ENCODE measurements at regions not wholly inside any gene's neighbourhood (a gene's known extent, or its start where the extent isn't known, plus 50 kb on each side); places are given as distances from the start of the nearest gene placed in this dataset.

GRCh38 chr3:167938516-167938915 lies 157.2 kb downstream of the GOLIM4 start:
- no peak for DNase-seq
- Histone ChIP-seq H3K36me3 (no peaks in the 10 kb centered on the region), H3K9me3 (no peaks in the 10 kb centered on the region), H3K27ac (no peak overlapping the region), H3K27me3 (no peaks in the 10 kb centered on the region), H3K4me1 (peaks cover 0 to 3% (median 0%) of the 10 kb centered on the region in 4 donors), H3K4me3 (no peak overlapping the region)
- no peak for TF ChIP-seq CTCF (IDR thresholded peaks at IDR 0.05)
- intact Hi-C loops (cut with DNase I; ENCODE audit: low total_unique reads): no loop called here

- TF ChIP-seq CTCF (IDR thresholded peaks at IDR 0.05): no peak
- no peak for DNase-seq
- intact Hi-C loops (cut with DNase I; ENCODE audit: low total_unique reads): no loop called here
- no peak overlapping the region for H3K27ac ChIP-seq
- H3K4me1 ChIP-seq: peaks cover 0 to 3% (median 0%) of the 10 kb centered on the region in 4 donors
- H3K27me3 ChIP-seq: no peaks in the 10 kb centered on the region
- H3K9me3 ChIP-seq: no peaks in the 10 kb centered on the region
- H3K36me3 ChIP-seq: no peaks in the 10 kb centered on the region
- H3K4me3 ChIP-seq: no peak overlapping the region
These were observed 159.7 kb downstream of the GOLIM4 start for GRCh38 chr3:167936019-167936418.

GRCh38 chr3:167930453-167930852 lies 165.3 kb downstream of the GOLIM4 start:
- intact Hi-C loops (cut with DNase I; ENCODE audit: low total_unique reads): no loop called here

GRCh38 chr3:167929968-167930367 lies 165.8 kb downstream of the GOLIM4 start:
- no peak overlapping the region for H3K27ac ChIP-seq
- no peaks in the 10 kb centered on the region for H3K4me1 ChIP-seq
- no peak for DNase-seq
- no peak for TF ChIP-seq CTCF (IDR thresholded peaks at IDR 0.05)
- H3K9me3 ChIP-seq: no peaks in the 10 kb centered on the region
- no peaks in the 10 kb centered on the region for H3K27me3 ChIP-seq
- no peaks in the 10 kb centered on the region for H3K36me3 ChIP-seq
- intact Hi-C loops (cut with DNase I; ENCODE audit: low total_unique reads): no loop called here
- H3K4me3 ChIP-seq: no peak overlapping the region

More at GRCh38 chr3:167930453-167930852, 165.3 kb downstream of the GOLIM4 start:
- H3K4me1 ChIP-seq: no peaks in the 10 kb centered on the region
- no peak overlapping the region for H3K4me3 ChIP-seq
- no peaks in the 10 kb centered on the region for H3K27me3 ChIP-seq
- H3K27ac ChIP-seq: no peak overlapping the region
- H3K36me3 ChIP-seq: no peaks in the 10 kb centered on the region
- no peak for TF ChIP-seq CTCF (IDR thresholded peaks at IDR 0.05)
- no peaks in the 10 kb centered on the region for H3K9me3 ChIP-seq
- no peak for DNase-seq

- DNase-seq: no peak
- Histone ChIP-seq H3K27me3 (no peaks in the 10 kb centered on the region), H3K27ac (no peak overlapping the region), H3K4me3 (no peak overlapping the region), H3K4me1 (no peaks in the 10 kb centered on the region), H3K36me3 (no peaks in the 10 kb centered on the region), H3K9me3 (no peaks in the 10 kb centered on the region)
- intact Hi-C loops (cut with DNase I; ENCODE audit: low total_unique reads): no loop called here
- no peak for TF ChIP-seq CTCF (IDR thresholded peaks at IDR 0.05)
These were observed 167.3 kb downstream of the GOLIM4 start for GRCh38 chr3:167928381-167928780.

GRCh38 chr3:167920747-167921146 lies 175.0 kb downstream of the GOLIM4 start:
- H3K4me1 ChIP-seq: no peaks in the 10 kb centered on the region
- TF ChIP-seq CTCF (IDR thresholded peaks at IDR 0.05): no peak
- no peaks in the 10 kb centered on the region for H3K36me3 ChIP-seq
- H3K9me3 ChIP-seq: no peaks in the 10 kb centered on the region
- DNase-seq: no peak
- H3K27me3 ChIP-seq: no peaks in the 10 kb centered on the region
- intact Hi-C loops (cut with DNase I; ENCODE audit: low total_unique reads): no loop called here
- no peak overlapping the region for H3K4me3 ChIP-seq
- no peak overlapping the region for H3K27ac ChIP-seq
